Glomerular visceral epithelial cell (primary cell): ENCODE measurements at regions not wholly inside any gene's neighbourhood (a gene's known extent, or its start where the extent isn't known, plus 50 kb on each side); places are given as distances from the start of the nearest gene placed in this dataset.

ENCODE experiments used
- DNase-seq: peaks from one replicate; pipeline ENCODE4 v3.0.0-alpha.2; 2016; ENCODE audit errors: extremely low spot score

GRCh38 chr1:62917314-62917713 lies 133.4 kb downstream of the ATG4C start:
- no peak for DNase-seq

DNA sequence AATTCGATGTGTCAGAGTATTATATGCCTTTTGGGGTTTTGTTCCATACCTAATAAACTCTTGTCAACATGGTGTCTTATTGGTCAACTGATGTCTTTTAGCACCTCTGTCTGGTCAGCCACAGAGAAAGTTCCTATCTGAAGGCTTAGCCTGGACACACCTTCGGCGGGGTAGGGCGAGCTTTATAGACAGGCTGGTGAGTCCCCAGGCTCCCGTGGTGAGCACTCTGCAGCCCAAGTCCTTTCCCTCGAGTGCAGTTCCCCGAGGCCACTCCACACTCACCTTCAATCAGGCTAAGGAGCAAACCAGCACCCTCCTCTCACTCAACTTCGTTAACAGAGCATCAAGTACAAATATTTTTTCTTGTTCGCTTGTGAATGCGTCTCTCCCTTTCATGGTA lies 133.9 kb downstream of the ATG4C start:
- DNase-seq = no peak

- no peak for DNase-seq
Observed at GRCh38 chr1:62918700-62919099, 134.8 kb downstream of the ATG4C start.

DNA sequence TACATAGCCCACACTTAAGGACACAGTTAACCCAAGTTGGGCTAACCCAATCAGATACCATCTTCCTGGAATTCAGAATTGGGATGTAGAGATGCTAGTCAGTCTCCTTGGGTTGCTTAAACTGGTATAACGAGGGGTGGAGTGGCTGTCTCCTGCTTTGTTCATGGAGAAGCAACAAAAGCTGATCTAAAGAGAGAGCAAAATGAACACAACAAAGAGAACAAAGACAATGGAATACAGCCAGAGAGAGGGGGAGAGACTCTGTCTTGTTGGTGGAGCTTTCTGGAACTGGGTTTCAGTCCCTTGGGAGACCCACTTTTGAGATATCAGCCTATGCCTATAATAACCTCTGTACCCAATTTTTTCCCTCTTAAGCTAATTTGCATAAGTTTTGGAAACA lies 138.1 kb downstream of the ATG4C start:
- DNase-seq = no peak

- DNase-seq = no peak
Observed at GRCh38 chr1:62924983-62925790, 141.3 kb downstream of the ATG4C start.

- DNase-seq = no peak
Observed at GRCh38 chr1:62926681-62927252, 142.8 kb downstream of the ATG4C start.

DNA sequence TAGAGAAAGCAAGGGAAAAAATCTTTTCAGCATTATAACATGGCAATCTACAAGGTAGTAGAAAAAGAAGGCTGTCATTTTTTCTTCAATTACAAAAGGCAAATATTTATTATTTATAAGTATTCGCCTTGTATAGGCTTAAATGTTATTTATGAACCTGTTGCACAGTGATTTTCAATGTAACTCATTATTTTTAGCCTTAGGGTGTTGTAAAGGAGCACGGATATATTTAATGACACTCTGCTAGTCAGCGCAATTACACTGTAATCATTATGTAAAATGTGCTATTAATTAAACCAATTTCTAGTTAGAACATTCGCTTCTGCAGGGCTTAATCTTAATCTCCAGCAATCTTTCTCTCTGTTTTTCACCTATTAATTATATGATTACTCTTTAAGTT lies 145.0 kb downstream of the ATG4C start:
- no peak for DNase-seq

DNA sequence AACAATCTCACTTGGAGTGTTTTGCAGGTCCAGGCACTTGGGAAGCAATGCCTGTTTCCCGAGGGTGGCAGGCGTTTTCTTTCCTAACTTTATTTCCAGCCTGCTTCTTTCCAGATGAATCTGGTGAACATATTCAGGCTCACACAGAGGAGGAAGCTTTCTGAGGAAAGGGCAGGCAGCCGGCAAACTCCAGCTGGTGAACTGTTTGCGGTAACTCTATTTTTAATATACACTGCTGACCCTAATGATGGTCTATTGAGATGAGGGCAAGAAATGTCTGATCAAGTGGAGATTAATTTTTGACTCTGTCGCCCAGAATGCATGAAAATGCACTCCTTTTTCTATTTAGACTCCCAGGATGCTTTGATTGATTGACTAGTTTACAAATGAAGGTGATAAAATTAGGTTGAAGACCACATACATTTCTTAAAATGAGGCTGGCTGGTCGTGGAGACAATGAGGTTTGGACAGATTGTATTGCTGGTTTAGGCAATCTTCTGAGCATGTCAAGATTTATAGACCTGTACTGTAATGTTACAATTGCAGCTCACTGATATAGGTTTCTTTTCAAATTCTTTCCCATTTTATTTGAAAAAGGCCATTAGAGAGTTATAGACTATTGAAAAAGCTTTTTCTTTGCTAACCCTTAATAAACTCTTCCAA lies 153.8 kb downstream of the ATG4C start:
- no peak for DNase-seq

DNA sequence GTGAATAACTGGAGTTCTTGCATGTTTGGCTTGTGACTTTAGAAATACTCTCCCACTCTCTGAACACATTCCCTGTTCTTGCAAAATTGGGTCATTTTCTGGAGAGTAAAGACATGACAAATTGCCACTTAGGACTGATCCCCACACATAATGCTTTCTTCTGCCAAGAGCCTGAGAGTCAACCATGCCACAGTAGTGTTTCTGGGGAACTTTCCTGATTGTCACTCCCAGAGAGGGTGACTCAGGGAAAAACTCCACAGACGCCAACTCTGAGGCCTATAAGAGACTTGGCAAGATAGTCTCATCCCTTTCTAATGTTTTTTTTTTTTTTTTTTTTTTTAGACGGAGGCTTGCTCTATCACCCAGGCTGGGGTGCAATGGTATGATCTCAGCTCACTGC lies 157.8 kb downstream of the ATG4C start:
- no peak for DNase-seq

GRCh38 chr1:62946511-62946910 lies 162.6 kb downstream of the ATG4C start:
- DNase-seq = no peak

- no peak for DNase-seq
Observed at GRCh38 chr1:62951428-62951827, 167.5 kb downstream of the ATG4C start.

GRCh38 chr1:62952596-62952995 lies 168.7 kb downstream of the ATG4C start:
- DNase-seq = no peak

GRCh38 chr1:62953633-62954032 lies 169.7 kb downstream of the ATG4C start:
- DNase-seq = no peak

DNA sequence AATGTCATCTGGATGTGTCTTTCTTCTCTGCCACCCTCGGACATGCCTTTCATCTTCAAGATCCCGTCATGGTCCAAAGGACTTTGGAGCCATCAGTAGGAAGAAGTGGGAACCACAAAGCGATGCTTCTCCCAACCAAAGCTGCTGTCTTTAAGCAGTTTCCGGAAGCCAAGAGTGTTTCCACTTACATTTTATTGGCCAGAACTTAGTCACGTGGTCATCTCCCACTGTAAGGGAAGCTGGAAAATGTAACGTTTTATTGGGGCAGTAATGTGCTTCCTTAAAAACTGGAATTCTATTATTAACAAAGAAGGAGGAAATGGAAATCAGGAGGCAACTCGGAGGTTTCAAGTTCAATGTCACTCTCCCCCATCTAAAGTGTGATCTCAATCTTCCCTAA lies 170.8 kb downstream of the ATG4C start:
- no peak for DNase-seq

DNA sequence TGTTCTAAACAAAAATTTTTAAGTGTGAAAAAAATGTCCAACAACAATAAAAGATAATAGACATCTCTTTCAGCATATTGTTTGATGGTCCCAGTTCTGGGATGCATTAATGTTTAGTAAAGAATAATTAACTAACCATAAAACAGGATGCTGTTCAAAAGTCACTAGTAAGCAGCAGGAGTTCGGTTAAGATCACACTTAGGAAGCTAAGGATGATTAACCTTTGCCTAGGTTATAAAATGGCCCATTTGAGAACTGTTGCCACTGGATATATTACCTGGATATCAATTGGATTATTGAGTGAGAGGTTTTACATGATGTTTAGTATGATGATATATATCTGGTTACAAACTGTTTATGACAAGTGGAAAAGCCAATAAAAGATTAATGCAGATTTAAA lies 171.7 kb downstream of the ATG4C start:
- no peak for DNase-seq

DNA sequence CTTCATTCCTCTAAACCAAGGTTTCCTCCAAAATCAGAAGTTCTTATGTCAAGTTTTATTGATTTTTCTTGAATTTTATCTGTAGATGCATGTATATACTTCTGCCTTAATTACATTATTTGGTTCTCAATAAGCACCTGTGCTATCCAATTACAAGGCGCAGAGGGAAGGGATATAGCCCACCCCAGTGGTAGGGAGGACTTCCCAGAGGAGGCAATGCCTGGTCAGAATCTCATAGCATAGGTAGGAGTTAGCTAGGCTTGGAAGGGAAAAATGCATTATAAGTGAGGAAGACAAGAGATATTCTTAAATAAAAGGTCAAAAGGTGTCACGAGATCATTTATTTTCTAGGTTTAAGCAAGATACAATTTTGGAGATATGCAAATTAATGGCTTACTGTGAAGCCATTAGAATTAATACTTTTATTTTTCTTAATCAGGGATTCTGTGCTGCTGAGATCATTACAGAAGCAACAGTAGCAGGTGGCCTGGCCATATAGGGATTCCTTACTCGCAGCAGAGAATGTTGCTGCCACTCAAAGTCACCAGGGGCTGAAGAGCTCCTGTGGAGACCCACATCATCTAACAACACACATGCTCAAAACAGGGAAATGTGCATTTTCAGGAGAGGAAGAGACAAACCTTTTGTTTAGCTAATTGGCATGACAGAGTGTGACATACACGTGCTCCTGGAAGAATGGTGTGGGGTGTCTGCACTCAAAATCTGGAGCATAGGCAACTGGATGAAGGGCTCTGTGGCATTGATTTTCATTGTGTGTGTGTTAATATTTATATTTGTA lies 178.3 kb downstream of the ATG4C start:
- no peak for DNase-seq

DNA sequence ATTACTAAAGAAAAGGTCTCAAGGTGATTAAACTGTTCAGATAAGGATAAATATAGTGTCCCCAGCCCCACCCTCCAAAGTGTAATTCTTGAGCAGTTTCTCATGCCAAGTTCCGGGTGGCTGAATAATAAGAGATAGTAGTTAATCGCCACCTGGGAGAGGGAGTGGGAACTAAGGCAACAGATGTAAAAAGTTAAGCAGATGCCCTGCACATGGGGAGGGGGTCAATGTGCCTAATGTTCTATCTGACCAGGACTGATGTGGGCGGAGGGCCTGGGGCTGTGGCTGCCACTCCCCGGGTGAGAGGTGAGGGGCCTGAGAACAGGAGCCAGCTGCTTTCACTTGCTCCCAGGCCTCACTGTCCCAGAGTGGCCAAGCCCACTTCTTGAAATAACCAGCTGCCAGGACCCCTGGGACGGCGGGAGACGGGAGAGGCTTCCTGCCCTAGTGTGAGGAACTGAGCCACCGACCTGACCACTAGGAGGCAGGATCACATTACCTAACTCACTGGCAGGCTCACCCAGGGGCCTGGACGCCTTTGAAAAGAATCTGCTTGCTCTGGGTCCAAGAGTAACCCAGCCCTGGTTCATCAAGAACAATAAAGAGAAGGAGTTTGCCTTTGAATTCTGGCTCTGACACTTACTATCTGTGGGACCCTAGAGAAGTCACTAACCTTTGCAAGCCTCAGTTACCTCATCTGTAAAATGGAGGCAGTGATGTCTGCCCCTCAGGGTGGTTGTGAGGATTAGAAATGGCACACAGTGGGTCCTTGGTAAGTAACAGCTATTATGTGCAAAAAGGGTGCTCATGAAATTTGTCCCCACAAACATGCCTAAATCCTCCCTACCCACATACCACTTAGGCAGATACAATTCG lies 179.2 kb downstream of the ATG4C start:
- DNase-seq = peak; percentile 20

DNA sequence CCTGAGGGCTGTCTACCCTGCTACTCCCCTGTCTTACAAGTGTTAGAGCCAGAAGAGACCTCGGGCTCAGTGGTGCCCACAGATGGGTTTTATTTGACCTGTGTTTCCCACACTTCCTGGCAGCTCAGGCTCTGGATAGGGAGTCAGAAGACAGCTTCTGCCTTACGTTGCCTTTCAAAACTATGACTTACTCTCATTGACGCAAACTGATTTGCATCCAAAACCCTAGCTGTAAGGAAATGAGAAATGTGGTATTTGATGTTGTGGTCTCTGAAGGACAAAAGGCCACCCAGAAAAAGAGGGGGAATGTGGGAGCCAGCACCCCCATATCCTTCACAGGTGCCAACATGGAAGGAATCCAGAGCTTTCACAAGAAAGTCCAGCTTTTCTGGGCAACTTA lies 180.2 kb downstream of the ATG4C start:
- DNase-seq = no peak

GRCh38 chr1:62967031-62967430 lies 183.1 kb downstream of the ATG4C start:
- DNase-seq = no peak

DNA sequence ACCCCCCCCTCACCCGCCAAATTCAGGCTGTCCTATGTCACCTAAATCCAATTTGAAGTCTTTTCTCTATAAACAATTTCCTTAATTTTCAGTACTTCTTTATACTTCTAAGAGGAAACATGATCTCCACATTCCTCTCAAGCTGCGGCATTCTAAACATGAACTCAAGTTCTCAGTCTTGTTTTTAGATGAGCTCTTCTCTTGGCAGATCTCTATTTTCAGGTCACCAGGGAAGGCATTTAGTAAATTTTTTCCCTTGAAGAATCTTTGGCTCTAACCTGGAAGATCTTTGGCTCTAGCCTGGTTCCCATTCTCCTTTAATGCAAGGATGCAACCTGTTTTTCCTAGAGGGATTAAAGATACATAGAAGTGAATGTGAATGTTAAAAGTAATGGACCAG lies 193.4 kb downstream of the ATG4C start:
- no peak for DNase-seq

GRCh38 chr1:62978741-62979140 lies 194.8 kb downstream of the ATG4C start:
- no peak for DNase-seq
